ENCODE measurements at regions not wholly inside any gene's neighbourhood (a gene's known extent, or its start where the extent isn't known, plus 50 kb on each side); places are given as distances from the start of the nearest gene placed in this dataset.

- Mint-ChIP-seq H3K9me3 (no peaks in the 10 kb centered on the region), H3K27me3 (ENCODE audit: insufficient read depth, low read depth, poor library complexity) (peaks cover 2% of the 10 kb centered on the region), H3K27ac (no peak overlapping the region), H3K4me3 (no peak overlapping the region), H3K36me3 (ENCODE audit: low read depth) (no peaks in the 10 kb centered on the region), H3K4me1 (no peaks in the 10 kb centered on the region)
- no peak for TF ChIP-seq ETS1 (IDR thresholded peaks at IDR 0.05)
- TF ChIP-seq EZH2phosphoT487 (IDR thresholded peaks at IDR 0.05; ENCODE audit: unreplicated experiment), result no peak
- no peak for TF ChIP-seq CREB1 (CRISPR knock-in tag; IDR thresholded peaks at IDR 0.05; ENCODE audit: low read depth)
- no peak for TF ChIP-seq ZNF331 (CRISPR knock-in tag; IDR thresholded peaks at IDR 0.05; ENCODE audit: low read depth)
- no peak for TF ChIP-seq JUNB (IDR thresholded peaks at IDR 0.05; ENCODE audit: unreplicated experiment)
- no peak for TF ChIP-seq ZNF462 (CRISPR knock-in tag; IDR thresholded peaks at IDR 0.05)
- no peak for TF ChIP-seq CTCF (conservative IDR thresholded peaks at IDR 0.05; ENCODE audit: low read depth in 2 of 2)
- TF ChIP-seq EZH2 (IDR thresholded peaks at IDR 0.05; ENCODE audit: low read depth, unreplicated experiment), result no peak
- DNase-seq (ENCODE audit: low spot score), result no peak
- no peak overlapping the region for H2AFZ ChIP-seq
- no peaks in the 10 kb centered on the region for H3K79me2 ChIP-seq (replicated peaks; ENCODE audit: insufficient read depth)
- H3K4me3 ChIP-seq, result no peak overlapping the region
- H3K36me3 ChIP-seq (ENCODE audit: insufficient read depth), result no peaks in the 10 kb centered on the region
- no peak for ATAC-seq
- H3K27ac ChIP-seq (ENCODE audit: low read depth), result no peak overlapping the region
- no peaks in the 10 kb centered on the region for H3K27me3 ChIP-seq (ENCODE audit: insufficient read depth)
- no peak overlapping the region for H3K4me2 ChIP-seq
- H3K9me2 ChIP-seq (ENCODE audit: insufficient read depth), result no peaks in the 10 kb centered on the region
- H3F3A ChIP-seq (replicated peaks; ENCODE audit: low read depth), result no peaks in the 10 kb centered on the region
- no peaks in the 10 kb centered on the region for H3K4me1 ChIP-seq (ENCODE audit: insufficient read depth)
- no peaks in the 10 kb centered on the region for H4K20me1 ChIP-seq (replicated peaks; ENCODE audit: insufficient read depth)
Observed at GRCh38 chr10:65396997-65397396, 1528.8 kb upstream of the LRRTM3 start.
